HTR-8/SVneo (cell line): ENCODE measurements at regions not wholly inside any gene's neighbourhood (a gene's known extent, or its start where the extent isn't known, plus 50 kb on each side); places are given as distances from the start of the nearest gene placed in this dataset.
"Not testable (repeated sequence)": the region's sequence is repeated elsewhere in the genome, so short reads cannot be mapped to it uniquely, and the experiment has no call there.

Source experiments
- DNase-seq: peaks from one replicate; pipeline ENCODE4 v3.0.0; 2011; ENCODE audit warnings: low spot score, mixed read lengths; ENCODE audit not compliant: insufficient read length
- FAIRE-seq: peaks from 2 replicates; lab custom pipeline; 2011; peaks lifted over from hg19 to GRCh38; lab: Jason Lieb, UNC

- DNase-seq (no peak), FAIRE-seq (no peak)
Observed at GRCh38 chr10:62582804-62583208, 208.6 kb downstream of the ZNF365 start.

GRCh38 chr10:62583876-62584615 lies 209.9 kb downstream of the ZNF365 start:
- FAIRE-seq (no peak), DNase-seq (no peak)

- DNase-seq (no peak), FAIRE-seq (no peak)
Observed at GRCh38 chr10:62584731-62585130, 210.6 kb downstream of the ZNF365 start.

- no peak for FAIRE-seq
- DNase-seq = no peak
Observed at GRCh38 chr10:62585211-62585775, 211.1 kb downstream of the ZNF365 start.

GRCh38 chr10:62587011-62587410 lies 212.8 kb downstream of the ZNF365 start:
- no peak for DNase-seq
- FAIRE-seq = no peak

GRCh38 chr10:62588116-62588515 lies 213.9 kb downstream of the ZNF365 start:
- FAIRE-seq = no peak

GRCh38 chr10:62589689-62590088 lies 214.8 kb upstream of the ADO start:
- DNase-seq (no peak), FAIRE-seq (no peak)

More at GRCh38 chr10:62588116-62588515, 213.9 kb downstream of the ZNF365 start:
- no peak for DNase-seq

- FAIRE-seq (no peak), DNase-seq (no peak)
Observed at GRCh38 chr10:62590306-62590705, 214.2 kb upstream of the ADO start.

GRCh38 chr10:62594093-62594520 lies 210.4 kb upstream of the ADO start:
- no peak for DNase-seq
- FAIRE-seq = no peak

GRCh38 chr10:62597226-62597625 lies 207.3 kb upstream of the ADO start:
- DNase-seq (no peak), FAIRE-seq (no peak)

- no peak for DNase-seq
- no peak for FAIRE-seq
Observed at GRCh38 chr10:62599161-62599560, 205.4 kb upstream of the ADO start.

GRCh38 chr10:62606551-62606950 lies 198.0 kb upstream of the ADO start:
- not testable (repeated sequence) for DNase-seq, FAIRE-seq

- DNase-seq, FAIRE-seq: not testable (repeated sequence)
Observed at GRCh38 chr10:62608189-62608875, 196.2 kb upstream of the ADO start.

GRCh38 chr10:62610649-62611229 lies 193.8 kb upstream of the ADO start:
- DNase-seq = peak; percentile 61
- FAIRE-seq = peak; percentile 13

GRCh38 chr10:62613424-62613823 lies 191.1 kb upstream of the ADO start:
- DNase-seq (no peak), FAIRE-seq (no peak)

GRCh38 chr10:62613859-62614258 lies 190.7 kb upstream of the ADO start:
- FAIRE-seq = no peak

GRCh38 chr10:62614389-62615157 lies 189.9 kb upstream of the ADO start:
- FAIRE-seq (no peak), DNase-seq (no peak)

More at GRCh38 chr10:62613859-62614258, 190.7 kb upstream of the ADO start:
- no peak for DNase-seq

GRCh38 chr10:62616885-62617590 lies 187.5 kb upstream of the ADO start:
- no peak for FAIRE-seq

GRCh38 chr10:62617652-62618051 lies 186.9 kb upstream of the ADO start:
- DNase-seq (no peak), FAIRE-seq (no peak)

More at GRCh38 chr10:62616885-62617590, 187.5 kb upstream of the ADO start:
- no peak for DNase-seq
